ENCODE measurements at regions not wholly inside any gene's neighbourhood (a gene's known extent, or its start where the extent isn't known, plus 50 kb on each side); places are given as distances from the start of the nearest gene placed in this dataset.
"Not testable (repeated sequence)": the region's sequence is repeated elsewhere in the genome, so short reads cannot be mapped to it uniquely, and the experiment has no call there.

DNA sequence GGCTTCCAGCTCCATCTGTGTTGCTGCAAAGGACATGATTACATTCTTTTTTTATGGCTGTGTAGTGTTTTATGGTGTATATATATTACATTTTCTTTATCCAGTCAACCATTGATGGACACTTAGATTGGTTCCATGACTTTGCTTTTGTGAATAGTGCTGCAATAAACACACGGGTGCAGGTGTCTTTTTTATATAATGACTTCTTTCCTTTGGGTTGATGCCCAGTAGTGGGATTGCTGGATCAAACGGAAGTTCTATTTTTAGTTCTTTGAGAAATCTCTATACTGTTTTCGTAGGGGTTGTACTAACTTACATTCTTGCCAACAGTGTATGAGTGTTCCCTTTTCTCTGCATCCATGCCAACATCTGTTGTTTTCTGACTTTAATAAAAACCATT, 189.7 kb downstream of the ACTR3B start:
- DNase-seq (ENCODE audit: low spot score) = no peak
- ATAC-seq (ENCODE audit: low FRiP score) = no peak
- TF ChIP-seq, protein P1, sequence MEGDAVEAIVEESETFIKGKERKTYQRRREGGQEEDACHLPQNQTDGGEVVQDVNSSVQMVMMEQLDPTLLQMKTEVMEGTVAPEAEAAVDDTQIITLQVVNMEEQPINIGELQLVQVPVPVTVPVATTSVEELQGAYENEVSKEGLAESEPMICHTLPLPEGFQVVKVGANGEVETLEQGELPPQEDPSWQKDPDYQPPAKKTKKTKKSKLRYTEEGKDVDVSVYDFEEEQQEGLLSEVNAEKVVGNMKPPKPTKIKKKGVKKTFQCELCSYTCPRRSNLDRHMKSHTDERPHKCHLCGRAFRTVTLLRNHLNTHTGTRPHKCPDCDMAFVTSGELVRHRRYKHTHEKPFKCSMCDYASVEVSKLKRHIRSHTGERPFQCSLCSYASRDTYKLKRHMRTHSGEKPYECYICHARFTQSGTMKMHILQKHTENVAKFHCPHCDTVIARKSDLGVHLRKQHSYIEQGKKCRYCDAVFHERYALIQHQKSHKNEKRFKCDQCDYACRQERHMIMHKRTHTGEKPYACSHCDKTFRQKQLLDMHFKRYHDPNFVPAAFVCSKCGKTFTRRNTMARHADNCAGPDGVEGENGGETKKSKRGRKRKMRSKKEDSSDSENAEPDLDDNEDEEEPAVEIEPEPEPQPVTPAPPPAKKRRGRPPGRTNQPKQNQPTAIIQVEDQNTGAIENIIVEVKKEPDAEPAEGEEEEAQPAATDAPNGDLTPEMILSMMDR (IDR thresholded peaks at IDR 0.05) = no peak

DNA sequence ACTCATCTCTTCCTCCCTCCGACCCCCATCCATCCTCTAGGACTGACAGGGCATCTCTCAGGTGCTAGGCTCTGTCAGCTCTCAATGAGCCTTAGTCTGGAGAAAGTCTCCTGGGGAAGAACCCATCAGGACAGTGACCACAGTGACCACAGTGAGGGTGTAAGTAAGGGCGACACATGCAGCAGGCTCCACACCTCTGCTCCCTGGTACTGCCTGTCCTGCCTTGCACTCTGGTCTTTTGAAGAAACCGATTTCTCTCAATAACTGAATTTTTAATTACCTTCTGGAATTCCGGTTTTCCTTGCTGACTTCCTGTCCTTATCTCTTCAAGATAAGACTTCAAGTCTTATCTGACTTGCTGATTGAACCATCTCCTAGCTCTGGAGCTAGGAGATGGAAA, 190.2 kb downstream of the ACTR3B start:
- no peak for ATAC-seq (ENCODE audit: low FRiP score)
- DNase-seq (ENCODE audit: low spot score) = no peak
- TF ChIP-seq, protein P1 (IDR thresholded peaks at IDR 0.05) = no peak

DNA sequence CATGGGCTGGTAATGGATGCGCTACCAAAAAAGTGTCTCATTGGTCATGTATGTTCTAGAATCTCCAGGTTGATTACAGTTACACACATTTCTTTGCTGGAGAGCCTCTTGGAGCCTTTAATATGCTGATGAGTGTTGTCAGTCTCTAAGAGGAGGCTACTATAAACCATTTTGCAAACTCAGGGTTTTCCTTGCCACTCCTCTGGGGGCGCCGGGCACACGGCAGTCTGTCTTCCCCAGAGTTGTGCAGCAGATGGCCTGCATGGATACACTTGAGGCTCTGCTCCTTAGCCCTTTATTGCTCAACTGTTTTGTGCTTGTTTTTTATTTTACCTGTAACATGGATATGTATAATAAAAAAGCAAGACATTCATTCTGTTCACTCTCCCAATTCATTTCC, 196.5 kb downstream of the ACTR3B start:
- DNase-seq (ENCODE audit: low spot score) (no peak), ATAC-seq (ENCODE audit: low FRiP score) (no peak)
- TF ChIP-seq, protein P1 (IDR thresholded peaks at IDR 0.05) = no peak

DNA sequence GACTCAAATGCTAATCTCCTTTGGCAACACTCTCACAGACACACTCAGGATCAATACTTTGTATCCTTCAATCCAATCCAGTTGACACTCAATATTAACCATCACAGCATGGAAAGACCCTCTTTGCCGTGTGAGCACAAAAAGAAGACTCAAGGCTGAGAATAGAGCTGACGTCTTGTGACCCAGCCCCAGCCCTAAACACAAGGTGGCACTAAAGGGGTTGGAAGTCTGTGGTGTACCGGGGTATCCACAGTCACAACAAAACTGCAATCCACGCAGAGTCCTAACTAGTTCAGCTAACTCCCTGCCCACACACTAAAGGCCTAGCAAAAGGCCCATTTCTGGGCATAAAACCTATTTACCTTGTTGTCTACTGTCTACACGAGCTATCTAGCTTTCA, 200.1 kb downstream of the ACTR3B start:
- TF ChIP-seq, protein P1 (IDR thresholded peaks at IDR 0.05) = no peak
- DNase-seq (ENCODE audit: low spot score) (no peak), ATAC-seq (ENCODE audit: low FRiP score) (no peak)

DNA sequence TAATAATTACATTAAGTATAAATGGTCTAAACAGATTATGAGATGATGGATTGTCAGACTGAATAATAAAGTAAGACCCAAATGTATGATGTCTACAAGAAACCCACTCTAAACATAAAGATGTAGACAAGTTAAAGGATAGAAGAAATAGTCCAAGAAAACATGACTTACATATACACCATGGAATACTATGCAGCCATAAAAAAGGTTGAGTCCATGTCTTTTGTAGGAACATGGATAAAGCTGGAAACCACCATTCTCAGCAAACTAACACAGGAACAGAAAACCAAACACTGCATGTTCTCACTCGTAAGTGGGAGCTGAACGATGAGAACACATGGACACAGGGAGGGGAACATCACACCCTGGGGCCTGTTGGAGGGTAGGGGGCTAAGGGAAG, 202.2 kb downstream of the ACTR3B start:
- not testable (repeated sequence) for ATAC-seq (ENCODE audit: low FRiP score); DNase-seq (ENCODE audit: low spot score)

DNA sequence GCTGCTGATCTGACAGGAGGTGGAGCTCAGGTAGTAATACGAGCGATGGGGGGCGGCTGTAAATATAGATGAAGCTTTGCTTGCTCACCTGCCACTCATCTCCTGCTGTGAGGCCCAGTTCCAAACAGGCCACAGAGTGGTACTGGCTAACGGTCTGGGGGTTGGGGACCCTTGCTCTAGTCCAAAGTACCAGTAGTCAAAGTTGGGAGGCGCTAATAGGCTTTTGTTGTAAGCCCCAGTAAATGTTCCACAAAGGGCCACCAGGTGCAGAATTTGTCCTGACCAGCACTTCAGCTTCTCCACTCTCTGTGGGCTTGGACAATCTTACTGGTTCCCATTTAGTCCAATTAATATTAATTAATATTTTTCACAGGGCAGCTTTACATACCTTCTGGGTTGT, 206.6 kb downstream of the ACTR3B start:
- DNase-seq (ENCODE audit: low spot score) = no peak
- TF ChIP-seq, protein P1 (IDR thresholded peaks at IDR 0.05) = no peak
- ATAC-seq (ENCODE audit: low FRiP score) = no peak

DNA sequence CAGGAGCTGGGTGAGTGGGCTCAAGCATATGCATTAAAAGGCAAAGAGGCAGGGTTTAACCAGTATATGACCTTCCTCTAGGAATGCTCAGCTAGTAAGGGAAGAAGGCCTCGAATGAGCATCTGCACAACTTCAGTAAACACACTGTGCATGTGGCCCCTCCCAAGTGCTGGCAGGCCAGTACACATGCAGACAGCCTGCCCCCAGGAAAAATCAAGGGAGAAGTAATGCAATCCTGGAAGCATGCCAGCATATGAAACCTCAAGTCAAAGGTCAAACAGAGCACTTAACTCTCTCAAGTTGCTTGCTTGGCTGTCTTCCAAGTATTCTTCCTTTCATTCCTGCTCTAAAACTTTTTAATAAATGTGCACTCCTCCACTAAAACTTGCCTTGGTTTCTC, 208.4 kb downstream of the ACTR3B start:
- TF ChIP-seq, protein P1 (IDR thresholded peaks at IDR 0.05) = no peak
- DNase-seq (ENCODE audit: low spot score) = no peak
- no peak for ATAC-seq (ENCODE audit: low FRiP score)

DNA sequence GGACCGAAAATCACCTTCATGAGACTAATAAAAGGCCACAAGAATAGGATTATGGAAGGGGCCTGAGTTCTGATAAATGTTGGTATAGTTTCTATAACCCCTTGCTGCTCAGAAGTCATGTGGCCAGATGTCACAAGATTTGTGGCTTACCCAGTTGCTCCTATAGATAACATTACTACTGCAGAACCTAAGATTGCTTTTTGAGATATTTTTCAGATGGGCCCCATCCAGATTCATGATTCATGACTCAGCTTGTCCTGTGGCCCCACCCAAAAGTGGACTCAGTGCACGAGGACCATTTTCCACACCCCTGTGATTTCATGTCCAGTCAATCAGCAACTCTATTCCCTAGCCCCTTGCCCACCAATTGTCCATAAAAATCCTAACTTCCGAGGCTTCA, 209.0 kb downstream of the ACTR3B start:
- TF ChIP-seq, protein P1 (IDR thresholded peaks at IDR 0.05) = no peak
- DNase-seq (ENCODE audit: low spot score) (no peak), ATAC-seq (ENCODE audit: low FRiP score) (no peak)

Data from omental fat pad (tissue), 3 donors.